ENCODE measurements at regions not wholly inside any gene's neighbourhood (a gene's known extent, or its start where the extent isn't known, plus 50 kb on each side); places are given as distances from the start of the nearest gene placed in this dataset.

DNA sequence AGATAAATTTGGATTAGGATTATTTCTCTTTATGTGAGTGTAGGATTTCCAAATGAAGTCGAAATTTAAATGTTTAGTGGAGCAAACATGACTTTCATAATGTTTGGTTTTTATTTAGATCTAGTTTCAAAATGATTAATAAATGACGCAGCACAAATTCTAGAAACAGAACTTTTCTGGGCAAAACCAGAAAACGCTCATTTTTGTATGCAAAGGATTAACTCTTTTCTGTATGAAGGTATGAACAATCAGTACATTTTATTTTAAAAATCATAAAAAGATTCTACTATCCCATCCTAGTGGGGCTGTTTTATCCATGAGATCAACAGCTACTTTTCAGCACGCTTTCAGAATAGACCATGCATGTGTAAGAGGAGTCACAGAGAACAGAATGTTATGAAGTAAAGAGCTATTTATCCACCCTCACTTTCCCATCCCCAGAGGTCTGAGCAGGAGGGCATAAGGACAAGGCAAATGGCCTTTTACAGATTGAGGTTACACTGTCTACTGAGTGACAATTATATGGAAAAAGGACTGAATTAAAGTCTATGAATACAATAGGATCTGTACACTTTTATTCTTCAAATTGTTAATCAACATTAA, 270.8 kb downstream of the ZEB2 start:
- no peak for DNase-seq
- intact Hi-C loops (cut with DNase I), result no loop called here

DNA sequence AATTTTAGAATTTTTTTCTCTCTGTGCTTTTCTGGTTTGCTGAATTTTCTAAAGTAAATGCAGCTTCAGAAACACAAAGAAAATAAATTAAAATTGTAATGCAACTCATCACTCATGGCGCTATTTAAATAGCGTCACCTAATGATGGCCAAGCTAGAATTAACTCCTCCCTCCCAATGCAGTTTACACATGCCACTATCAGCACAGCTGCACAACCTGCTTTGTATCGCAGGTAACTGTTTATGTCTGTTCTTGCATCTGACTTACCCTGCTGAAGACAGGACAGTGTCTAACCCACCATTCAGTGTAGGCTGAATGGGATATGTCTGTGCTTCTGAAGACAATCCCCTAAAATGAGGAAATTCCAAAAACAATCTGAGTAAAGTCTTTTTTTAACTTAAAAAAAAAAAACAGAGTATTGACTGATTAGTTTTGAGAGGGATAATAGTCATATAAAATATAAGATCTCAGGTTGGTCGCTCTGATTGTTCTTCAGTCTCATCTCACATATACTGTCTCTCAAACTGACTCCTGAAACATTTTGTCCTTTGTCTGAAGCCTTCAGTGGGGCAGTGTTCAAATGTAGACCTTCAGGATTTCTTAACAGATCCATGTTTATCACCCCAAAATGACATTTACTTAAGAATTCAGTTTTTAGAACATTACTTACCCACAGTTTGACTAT, 271.4 kb downstream of the ZEB2 start:
- intact Hi-C loops (cut with DNase I), result no loop called here
- DNase-seq, result no peak

DNA sequence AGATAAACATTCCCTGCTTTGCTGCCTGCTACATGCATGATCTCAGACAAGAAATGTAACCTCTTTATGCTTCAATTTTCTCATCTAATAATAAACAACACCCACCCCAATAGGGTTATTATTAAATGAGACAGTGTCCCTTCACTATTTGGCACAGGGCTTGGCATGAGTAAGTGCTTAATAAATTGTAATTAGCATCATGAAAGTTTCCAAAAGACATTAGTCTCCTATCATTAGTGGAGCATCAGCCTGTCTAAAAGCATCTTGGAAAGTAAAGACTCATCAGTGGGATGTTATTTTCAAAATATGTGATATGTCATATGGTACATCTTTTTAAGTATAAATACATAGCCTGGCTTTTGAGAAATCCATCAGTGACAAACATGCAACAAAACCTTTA, 275.0 kb downstream of the ZEB2 start:
- no peak for DNase-seq
- intact Hi-C loops (cut with DNase I), result no loop called here

DNA sequence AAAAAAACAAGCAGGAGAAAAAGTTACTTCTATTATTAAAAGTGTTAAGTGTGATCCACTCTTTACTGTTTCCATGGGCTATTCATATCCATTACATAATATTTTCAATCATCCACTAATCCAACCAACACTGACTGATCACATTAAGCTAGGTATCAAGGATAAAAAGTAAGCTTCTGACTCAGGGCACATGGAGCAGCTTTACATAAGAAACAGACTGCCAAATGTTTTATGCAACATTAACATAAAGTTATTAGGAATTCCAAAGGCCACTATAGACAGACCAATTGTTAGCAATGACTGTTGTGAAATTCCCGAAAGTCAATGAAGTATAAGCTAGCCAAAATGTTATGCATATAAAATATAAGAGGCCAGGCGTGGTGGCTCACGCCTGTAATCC, 277.6 kb downstream of the ZEB2 start:
- no peak for DNase-seq
- intact Hi-C loops (cut with DNase I), result no loop called here

DNA sequence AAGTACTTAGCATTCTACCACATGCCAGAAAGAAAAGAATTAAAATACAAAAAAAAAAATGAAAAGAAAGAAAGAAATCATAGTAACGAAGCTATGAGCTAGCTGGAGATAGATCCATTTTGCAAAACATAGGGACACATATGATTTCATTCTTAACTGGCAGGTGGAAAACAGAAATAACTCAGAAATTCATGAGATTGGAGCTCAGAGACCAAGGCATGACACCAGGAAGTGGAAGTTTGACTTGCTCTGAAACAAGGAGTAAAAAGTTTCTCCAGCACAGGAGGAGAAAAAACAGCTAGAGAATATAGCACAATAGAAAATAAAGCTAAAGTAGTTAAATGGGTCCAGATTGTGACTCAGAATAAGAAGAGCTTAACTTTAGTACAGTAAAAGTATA, 278.1 kb downstream of the ZEB2 start:
- DNase-seq, result no peak
- intact Hi-C loops (cut with DNase I), result no loop called here

DNA sequence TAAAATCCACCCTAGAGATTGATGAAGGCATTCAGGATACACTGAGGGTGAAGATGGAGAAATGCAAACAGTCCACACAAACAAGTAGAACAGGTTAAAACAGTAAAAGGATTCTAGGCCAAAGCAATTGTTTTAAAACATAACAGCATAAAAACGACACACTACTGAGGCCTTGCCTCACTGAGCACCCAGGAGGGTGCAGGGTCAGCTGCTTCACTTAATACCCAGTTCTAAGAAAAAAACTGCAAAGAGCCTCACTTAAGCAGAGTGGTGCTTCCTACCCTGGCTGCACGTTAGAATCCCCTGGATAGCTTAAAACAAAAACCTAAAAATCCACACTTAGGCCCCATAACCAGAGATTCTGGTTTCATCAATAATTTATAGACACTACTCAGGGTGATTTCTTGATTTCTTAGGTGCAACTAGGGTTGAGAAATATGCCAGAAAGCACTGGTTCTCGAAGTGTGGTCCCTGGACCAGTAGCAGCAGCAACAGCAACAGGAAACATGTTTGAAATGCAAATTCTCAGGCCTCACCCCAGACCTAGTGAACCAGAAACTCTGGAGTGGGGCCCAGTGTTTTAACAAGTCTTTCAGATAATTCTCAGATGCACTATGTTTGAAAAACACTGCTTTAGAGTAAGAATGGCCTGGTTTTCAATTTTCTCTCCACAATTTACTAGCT, 279.1 kb downstream of the ZEB2 start:
- intact Hi-C loops (cut with DNase I), result no loop called here
- no peak for DNase-seq

DNA sequence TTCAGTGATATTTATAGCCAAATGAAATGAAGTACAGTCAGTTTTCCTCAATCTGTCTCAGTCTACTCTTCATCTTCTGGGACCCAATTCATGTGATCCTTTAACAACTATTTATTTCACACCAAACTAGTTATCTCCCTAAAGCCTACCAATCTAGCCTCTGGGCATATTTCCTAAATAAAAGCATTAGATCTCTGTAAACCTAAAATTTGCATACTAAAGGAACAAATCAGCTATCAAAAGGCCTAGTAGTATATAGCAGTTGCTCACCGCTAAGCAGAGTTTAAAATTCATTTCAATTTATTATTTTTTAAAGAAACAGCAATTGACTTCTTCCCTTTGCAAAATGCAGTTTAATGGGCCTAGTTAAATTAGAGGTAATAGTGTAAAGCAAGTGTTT, 280.2 kb downstream of the ZEB2 start:
- DNase-seq, result no peak
- intact Hi-C loops (cut with DNase I), result loop anchor here (10.0 kb wide), 1 partner anchor 285 kb away; the partner anchor contains the start of gene ZEB2

DNA sequence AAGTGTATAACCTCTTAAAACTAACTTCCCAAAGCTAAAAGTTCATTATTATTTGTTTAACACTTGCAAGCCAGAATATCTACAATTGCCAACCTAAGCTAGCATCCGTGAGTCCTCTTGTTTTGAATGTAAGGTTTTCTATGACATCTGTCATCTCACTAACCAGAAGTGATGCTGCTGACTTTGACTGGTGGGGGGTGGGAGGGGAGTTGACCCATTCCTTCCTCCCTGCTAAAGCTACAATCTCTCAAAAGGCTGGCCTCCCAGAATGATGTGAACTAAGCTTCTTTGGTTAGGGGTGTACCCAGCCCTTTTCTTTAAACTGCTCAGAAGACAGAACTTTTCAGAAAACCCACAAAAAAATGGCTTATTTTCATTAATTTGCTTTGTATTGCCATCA, 280.6 kb downstream of the ZEB2 start:
- intact Hi-C loops (cut with DNase I), result loop anchor here (10.0 kb wide), 1 partner anchor 285 kb away; the partner anchor contains the start of gene ZEB2
- DNase-seq, result no peak

DNA sequence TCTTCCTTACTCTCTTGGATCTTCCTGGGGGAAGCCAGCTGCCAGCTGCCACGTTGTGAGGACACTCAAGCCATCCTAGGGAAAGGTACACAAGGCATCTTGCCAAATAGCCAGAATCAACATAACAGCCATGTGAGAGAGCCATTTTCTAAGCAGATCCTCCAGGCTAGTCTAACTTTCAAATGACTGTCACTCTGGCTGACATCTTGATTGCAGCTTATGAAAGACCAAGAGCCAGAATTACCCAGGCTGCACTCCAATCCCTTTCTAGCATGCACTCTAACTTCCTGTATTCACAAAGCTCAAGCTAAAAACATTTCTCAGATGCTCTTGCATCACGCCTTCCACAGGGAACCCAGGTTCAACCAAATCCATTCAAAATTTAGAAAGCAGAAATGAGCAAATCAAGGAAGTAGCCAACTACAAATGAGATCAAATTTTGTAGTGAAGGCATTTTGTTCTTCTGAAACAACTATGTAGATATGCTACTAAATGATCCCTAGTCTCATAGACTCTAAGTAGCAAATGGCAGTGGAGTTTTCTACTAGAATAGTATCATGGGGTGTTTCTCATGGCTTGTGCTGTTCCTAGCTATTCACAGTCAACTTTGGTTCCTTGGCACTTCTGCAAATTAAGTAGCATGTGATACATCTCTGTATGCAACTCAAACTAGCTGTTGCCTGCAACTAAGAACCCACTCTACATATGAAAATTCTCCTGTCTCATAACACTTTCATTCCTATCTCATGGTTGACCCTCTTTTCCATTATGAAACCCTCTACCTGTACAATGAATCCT, 281.9 kb downstream of the ZEB2 start:
- DNase-seq, result no peak
- intact Hi-C loops (cut with DNase I), result loop anchor here (10.0 kb wide), 1 partner anchor 287 kb away; the partner anchor contains the start of gene ZEB2

DNA sequence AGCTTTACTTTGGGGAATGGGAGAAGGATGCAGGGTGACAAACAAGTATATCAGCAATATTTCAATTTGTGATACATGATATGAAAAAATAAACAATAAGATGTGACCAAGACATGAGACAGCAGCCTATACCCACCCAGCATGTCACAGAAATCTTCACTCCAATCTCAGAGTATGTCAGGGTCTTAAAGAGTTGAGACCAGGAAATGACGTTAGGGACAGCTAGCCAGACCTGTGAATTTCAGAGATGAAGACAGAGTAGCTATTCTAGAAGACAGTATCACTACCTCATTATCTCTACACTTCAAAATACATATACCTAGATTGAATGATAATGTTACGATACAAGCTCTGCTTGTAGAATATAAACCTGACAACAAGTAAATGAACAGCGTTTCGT, 282.8 kb downstream of the ZEB2 start:
- intact Hi-C loops (cut with DNase I), result loop anchor here (10.0 kb wide), 1 partner anchor 288 kb away; the partner anchor contains the start of gene ZEB2
- DNase-seq, result no peak

DNA sequence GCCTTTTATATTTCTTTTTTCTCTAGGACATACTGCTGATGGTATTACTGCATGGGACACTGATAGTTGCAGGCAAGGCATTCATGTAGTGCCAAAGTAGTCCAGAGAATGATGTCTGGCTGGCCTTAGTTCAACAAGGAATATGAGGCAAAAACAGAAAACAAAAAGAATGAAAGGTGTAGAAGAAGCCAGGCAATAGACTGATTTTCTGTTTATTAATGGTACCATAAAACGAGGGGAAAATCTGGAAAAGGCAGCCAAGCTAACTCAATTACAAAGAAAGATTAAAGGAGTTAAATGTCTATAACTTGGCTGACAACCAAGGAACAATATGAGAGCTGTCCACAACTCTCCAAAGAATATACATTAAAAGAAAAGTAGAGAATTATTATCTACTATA, 284.9 kb downstream of the ZEB2 start:
- intact Hi-C loops (cut with DNase I), result loop anchor here (10.0 kb wide), 1 partner anchor 290 kb away; the partner anchor contains the start of gene ZEB2
- no peak for DNase-seq

DNA sequence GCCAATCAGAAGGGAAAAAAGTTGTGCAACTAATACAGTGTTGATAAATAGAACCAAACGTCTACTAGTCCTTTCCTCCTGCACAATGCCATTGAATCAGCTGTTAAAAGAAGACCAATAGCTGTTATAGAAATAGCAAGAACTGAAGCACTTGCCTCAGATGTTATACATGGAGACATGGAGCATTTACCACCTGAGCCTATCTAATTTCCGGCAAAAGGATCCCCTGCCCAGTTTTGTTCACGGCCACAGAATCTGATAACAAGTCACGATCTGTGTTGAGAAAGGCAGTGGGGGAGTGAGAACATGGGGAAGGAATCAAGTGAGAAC, 285.4 kb downstream of the ZEB2 start:
- intact Hi-C loops (cut with DNase I), result loop anchor here (10.0 kb wide), 1 partner anchor 290 kb away; the partner anchor contains the start of gene ZEB2
- DNase-seq, result no peak

DNA sequence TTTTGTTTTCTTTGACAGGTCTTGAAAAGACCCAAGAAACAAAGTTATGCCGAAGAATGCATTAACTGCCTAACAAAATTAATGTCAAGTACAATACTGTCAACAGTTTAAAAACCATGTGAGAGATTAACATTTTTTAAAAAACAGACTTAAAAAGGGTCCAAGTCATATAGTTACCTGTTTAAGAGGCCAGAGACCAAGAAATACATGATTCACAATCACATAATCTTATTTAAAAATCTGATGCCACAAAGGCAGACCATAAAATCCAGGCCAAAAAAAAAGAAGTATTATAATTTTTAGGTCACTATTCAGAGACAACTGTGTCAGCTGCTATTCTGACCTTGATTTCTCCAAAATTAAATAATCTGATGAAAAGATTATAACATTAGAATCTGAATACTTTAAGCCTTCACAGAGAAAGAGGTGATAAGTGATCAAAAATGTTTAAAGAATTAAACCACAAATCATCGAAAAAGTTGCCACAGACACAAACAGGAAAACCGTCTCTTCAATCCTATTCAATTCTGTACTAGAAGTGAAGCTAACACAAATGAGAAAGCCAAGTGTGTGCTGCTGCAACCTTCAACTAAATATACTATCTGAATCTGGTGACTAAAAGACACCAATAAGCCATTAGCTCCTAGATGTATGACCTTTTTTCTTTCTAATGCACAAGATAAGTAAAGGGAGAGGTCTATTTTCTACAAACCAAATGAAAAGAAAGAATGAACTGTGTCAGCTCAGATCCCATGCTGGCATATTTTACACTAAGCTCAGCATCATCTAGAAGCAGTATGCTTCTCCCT, 286.0 kb downstream of the ZEB2 start:
- intact Hi-C loops (cut with DNase I), result loop anchor here (10.0 kb wide), 1 partner anchor 291 kb away; the partner anchor contains the start of gene ZEB2
- DNase-seq, result no peak

DNA sequence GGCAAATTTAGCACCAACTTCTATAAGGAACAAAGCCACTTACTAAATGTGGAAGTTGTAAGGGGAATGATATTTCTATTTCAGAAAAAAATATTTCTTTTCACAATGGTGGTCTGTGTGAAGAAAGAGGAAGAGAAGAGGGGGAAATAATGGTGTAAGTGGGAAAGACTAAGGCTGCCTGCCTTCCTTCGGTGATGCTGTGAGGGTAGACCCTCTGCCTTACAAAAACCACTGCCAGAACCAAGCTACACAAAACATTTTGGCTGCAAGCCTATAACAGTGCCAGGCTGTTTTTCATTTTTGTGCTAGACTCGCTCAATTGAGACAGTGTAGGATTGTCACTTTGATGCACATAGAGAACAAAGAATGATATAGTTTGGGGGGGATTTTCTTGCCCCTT, 286.6 kb downstream of the ZEB2 start:
- no peak for DNase-seq
- intact Hi-C loops (cut with DNase I), result loop anchor here (10.0 kb wide), 1 partner anchor 291 kb away; the partner anchor contains the start of gene ZEB2

DNA sequence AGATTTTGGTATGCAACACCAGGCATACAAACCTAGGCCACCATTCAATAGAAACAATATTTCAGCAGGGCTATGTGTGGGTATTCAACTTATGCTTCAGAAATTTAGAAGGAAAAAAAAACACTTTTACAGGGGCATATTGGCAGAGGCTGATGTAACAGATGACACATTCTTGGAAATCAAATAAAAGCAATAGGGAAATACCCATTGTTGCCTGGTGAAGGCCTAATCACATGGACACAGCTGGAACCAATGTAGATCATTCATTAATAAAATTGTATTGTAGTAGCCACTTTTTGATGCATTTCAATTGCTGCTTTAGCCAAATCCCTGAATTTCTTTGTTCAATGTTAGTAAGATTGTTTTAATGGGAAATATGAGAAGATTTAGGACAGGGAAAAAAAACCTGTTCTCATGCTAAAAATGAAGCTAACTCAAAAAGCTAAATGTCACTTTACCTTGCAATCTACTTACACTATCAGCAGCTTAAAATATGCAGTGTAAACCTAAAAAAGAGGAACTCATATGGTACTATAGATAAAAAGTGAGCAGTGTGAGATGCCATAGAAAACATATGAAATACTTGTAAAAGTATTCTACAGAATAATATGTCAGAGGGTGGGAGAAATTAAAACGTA, 289.4 kb downstream of the ZEB2 start:
- DNase-seq, result no peak
- intact Hi-C loops (cut with DNase I), result loop anchor here (10.0 kb wide), 1 partner anchor 294 kb away; the partner anchor contains the start of gene ZEB2

DNA sequence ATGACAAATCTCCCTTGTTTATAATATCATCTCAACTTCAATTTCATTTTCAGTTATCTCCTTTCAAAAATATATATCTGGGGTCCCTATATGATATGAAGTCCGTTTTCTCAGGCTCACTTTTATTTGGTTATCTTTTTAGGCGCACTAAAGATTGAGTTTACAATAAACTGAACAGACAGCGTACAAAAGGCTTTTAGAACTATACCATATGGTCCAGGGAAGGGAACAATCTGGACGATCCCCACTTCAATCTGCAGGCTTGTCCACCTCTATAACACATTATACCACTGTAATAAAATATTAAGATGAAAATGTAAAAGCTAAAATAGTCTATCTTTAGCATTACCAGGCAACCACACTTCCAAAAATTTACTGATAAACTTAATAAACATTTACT, 289.9 kb downstream of the ZEB2 start:
- intact Hi-C loops (cut with DNase I), result loop anchor here (10.0 kb wide), 1 partner anchor 295 kb away; the partner anchor contains the start of gene ZEB2
- no peak for DNase-seq

DNA sequence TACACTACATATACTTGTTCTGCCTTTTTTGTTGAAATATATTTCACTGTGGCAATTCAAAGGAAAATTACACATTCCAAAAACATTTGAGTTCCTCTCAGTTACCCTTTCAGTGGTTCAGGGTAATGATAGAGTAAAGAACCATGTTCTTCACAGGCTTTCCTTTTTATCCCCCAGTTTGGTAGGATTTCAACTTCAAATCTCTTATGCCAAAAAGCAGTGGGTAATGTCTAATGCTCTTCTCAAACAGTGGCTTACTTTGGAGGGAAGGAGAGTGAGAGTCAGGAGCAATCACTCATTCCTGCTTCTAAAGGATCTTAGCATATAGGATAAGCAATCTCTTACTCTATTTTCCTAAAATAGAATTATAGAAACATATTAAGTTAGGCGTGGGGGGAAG, 290.6 kb downstream of the ZEB2 start:
- intact Hi-C loops (cut with DNase I), result no loop called here
- no peak for DNase-seq

DNA sequence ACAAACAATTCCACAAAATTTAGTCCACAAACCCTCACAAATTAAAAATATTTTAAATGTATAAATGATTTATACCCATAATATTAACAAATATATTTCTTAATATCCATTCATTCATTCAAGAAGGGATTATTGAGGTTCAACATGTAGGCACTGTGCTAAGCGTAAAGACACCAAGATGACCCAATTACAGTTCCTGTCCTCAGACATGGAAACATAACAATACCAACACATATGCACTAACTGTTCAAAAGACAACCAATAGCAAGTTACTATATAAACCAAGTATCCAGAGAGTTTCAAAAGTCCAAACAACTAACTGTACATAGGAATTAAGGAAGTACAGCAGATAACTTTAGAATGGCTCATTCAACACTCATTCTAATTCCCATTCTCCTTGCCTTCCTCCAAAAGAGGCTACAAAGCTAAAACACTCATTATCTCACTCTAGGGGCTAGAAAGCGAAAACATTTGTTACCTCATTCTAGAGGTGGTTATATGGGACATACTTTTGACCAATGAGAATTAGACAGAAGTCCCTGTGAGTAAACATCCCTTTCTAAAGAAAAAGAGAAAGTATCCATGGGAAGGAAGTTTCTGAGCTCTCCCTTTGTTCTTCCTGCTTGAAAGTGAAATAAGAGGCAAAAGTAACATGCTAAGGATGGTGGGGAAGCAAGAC, 292.4 kb downstream of the ZEB2 start:
- intact Hi-C loops (cut with DNase I), result no loop called here
- DNase-seq, result no peak

DNA sequence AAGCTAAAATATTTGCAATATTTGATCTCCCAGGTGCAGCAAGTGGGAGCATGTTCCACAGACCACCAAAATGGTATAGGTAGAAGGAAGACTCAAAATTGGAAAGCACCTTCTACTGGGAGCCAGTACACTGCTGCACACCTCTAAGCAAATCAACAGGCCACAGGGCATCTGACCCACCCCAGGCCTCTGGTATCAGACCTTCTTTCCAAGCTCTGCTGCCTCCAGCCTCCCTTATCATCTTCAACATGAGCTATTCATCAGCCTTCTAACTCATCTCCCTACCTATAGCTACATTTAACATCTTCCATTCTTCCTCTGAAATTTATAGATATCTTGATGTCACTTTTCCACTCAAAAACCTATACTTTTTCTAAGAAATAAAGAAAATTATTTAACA, 294.8 kb downstream of the ZEB2 start:
- DNase-seq, result no peak
- intact Hi-C loops (cut with DNase I), result no loop called here

Measured in posterior cingulate gyrus (tissue), 11 donors.